HFFc6 (cell line): ENCODE measurements at regions not wholly inside any gene's neighbourhood (a gene's known extent, or its start where the extent isn't known, plus 50 kb on each side); places are given as distances from the start of the nearest gene placed in this dataset.

Experiments used
- DNase-seq: peaks from one replicate; pipeline ENCODE4 v3.0.0-alpha.2; 2018
- H3K27ac Mint-ChIP-seq: 2 replicates; pipeline ENCODE4 v1.8.0; 2020; ENCODE audit warnings: mild to moderate bottlenecking, mixed read lengths
- H3K27me3 Mint-ChIP-seq: 2 replicates; pipeline ENCODE4 v1.8.0; 2021; ENCODE audit warnings: mild to moderate bottlenecking, moderate library complexity, mixed read lengths; ENCODE audit not compliant: insufficient read depth
- H3K36me3 Mint-ChIP-seq: 2 replicates; pipeline ENCODE4 v1.8.0; 2021; ENCODE audit warnings: low read depth, mixed read lengths
- H3K4me1 Mint-ChIP-seq: 2 replicates; pipeline ENCODE4 v1.8.0; 2020; ENCODE audit warnings: low read depth, mixed read lengths
- H3K4me3 Mint-ChIP-seq: 2 replicates; pipeline ENCODE4 v1.8.0; 2020; ENCODE audit warnings: mild to moderate bottlenecking, moderate library complexity, mixed read lengths
- H3K9me3 Mint-ChIP-seq: 2 replicates; pipeline ENCODE4 v1.8.0; 2020; ENCODE audit warnings: mild to moderate bottlenecking, mixed read lengths
- CTCF ChIP-seq: fragments of 200-600 bp; sonication (generic); IDR thresholded peaks from 2 replicates; pipeline ENCODE4 v1.5.0; 2021; ENCODE audit warnings: antibody characterized with exemption, mild to moderate bottlenecking

- no peaks in the 10 kb centered on the region for H3K9me3 Mint-ChIP-seq
- H3K27me3 Mint-ChIP-seq, result peaks cover 31% of the 10 kb centered on the region
- no peaks in the 10 kb centered on the region for H3K36me3 Mint-ChIP-seq
- peaks cover 9% of the 10 kb centered on the region for H3K4me1 Mint-ChIP-seq
- no peak overlapping the region for H3K4me3 Mint-ChIP-seq
- H3K27ac Mint-ChIP-seq, result no peak overlapping the region
- TF ChIP-seq CTCF, result no peak
- DNase-seq, result no peak
Measured at GRCh38 chr1:224874775-224875174, 54.7 kb upstream of the DNAH14 start.

GRCh38 chr1:224879162-224879803 is 50.2 kb upstream of the DNAH14 start:
- peak; percentile 52 for DNase-seq
- no peaks in the 10 kb centered on the region for H3K36me3 Mint-ChIP-seq
- H3K4me3 Mint-ChIP-seq, result no peak overlapping the region
- no peak overlapping the region for H3K27ac Mint-ChIP-seq
- H3K9me3 Mint-ChIP-seq, result no peaks in the 10 kb centered on the region
- peaks cover 41% of the 10 kb centered on the region for H3K4me1 Mint-ChIP-seq
- peaks cover 42% of the 10 kb centered on the region for H3K27me3 Mint-ChIP-seq
- TF ChIP-seq CTCF, result no peak
